Activated CD4-positive, alpha-beta T cell treated with anti-CD3 and anti-CD28 coated beads, Interleukin-2, amount 10 ng/mL, durations not matched to agents 7 days and 5 days (primary cell): ENCODE measurements at regions not wholly inside any gene's neighbourhood (a gene's known extent, or its start where the extent isn't known, plus 50 kb on each side); places are given as distances from the start of the nearest gene placed in this dataset.
"Not testable (repeated sequence)": the region's sequence is repeated elsewhere in the genome, so short reads cannot be mapped to it uniquely, and the experiment has no call there.

Experiments used
- CTCF ChIA-PET: fragments of 350-600 bp; sonication (Branson Sonifier 250); formaldehyde crosslinking; loops from one replicate; lab custom pipeline; 2021; ENCODE audit warnings: antibody characterized with exemption; lab: Charles Lee
- POLR2A ChIA-PET: fragments of 350-600 bp; sonication (Branson Sonifier 250); formaldehyde crosslinking; loops from one replicate; lab custom pipeline; 2021; ENCODE audit warnings: antibody characterized with exemption; lab: Charles Lee
- DNase-seq: peaks from one replicate; pipeline ENCODE4 v3.0.0-alpha.2; 2020
- H3K27ac Mint-ChIP-seq: one replicate; pipeline ENCODE4 v1.8.0; 2021; ENCODE audit warnings: mild to moderate bottlenecking, moderate library complexity, mixed read lengths
- H3K27me3 Mint-ChIP-seq: one replicate; pipeline ENCODE4 v1.8.0; 2021; ENCODE audit warnings: mixed read lengths
- H3K36me3 Mint-ChIP-seq: one replicate; pipeline ENCODE4 v1.8.0; 2021; ENCODE audit warnings: low read depth, mixed read lengths
- H3K4me1 Mint-ChIP-seq: one replicate; pipeline ENCODE4 v1.8.0; 2021; ENCODE audit warnings: mixed read lengths
- H3K4me3 Mint-ChIP-seq: one replicate; pipeline ENCODE4 v1.8.0; 2021; ENCODE audit warnings: mild to moderate bottlenecking, moderate library complexity, mixed read lengths
- H3K9me3 Mint-ChIP-seq: one replicate; pipeline ENCODE4 v1.8.0; 2021; ENCODE audit warnings: mixed read lengths

GRCh38 chr2:83850071-83850725 is 608.9 kb downstream of the SUCLG1 start:
- Mint-ChIP-seq H3K27ac (no peak overlapping the region), H3K36me3 (no peaks in the 10 kb centered on the region), H3K4me1 (no peaks in the 10 kb centered on the region), H3K4me3 (no peak overlapping the region), H3K9me3 (no peaks in the 10 kb centered on the region), H3K27me3 (no peaks in the 10 kb centered on the region)
- POLR2A ChIA-PET, result no interaction called here
- no peak for DNase-seq
- CTCF ChIA-PET, result no interaction called here

GRCh38 chr2:83844490-83844889 is 614.6 kb downstream of the SUCLG1 start:
- Mint-ChIP-seq H3K36me3 (no peaks in the 10 kb centered on the region), H3K9me3 (no peaks in the 10 kb centered on the region), H3K4me3 (no peak overlapping the region), H3K4me1 (no peaks in the 10 kb centered on the region), H3K27ac (no peak overlapping the region), H3K27me3 (no peaks in the 10 kb centered on the region)
- no peak for DNase-seq
- POLR2A ChIA-PET, result no interaction called here
- CTCF ChIA-PET, result no interaction called here

- no peak for DNase-seq
- H3K36me3 Mint-ChIP-seq, result no peaks in the 10 kb centered on the region
- H3K4me1 Mint-ChIP-seq, result no peaks in the 10 kb centered on the region
- CTCF ChIA-PET, result no interaction called here
- no peaks in the 10 kb centered on the region for H3K9me3 Mint-ChIP-seq
- H3K27ac Mint-ChIP-seq, result no peak overlapping the region
- H3K27me3 Mint-ChIP-seq, result no peaks in the 10 kb centered on the region
- POLR2A ChIA-PET, result no interaction called here
- H3K4me3 Mint-ChIP-seq, result no peak overlapping the region
Measured at GRCh38 chr2:83842421-83842820, 616.7 kb downstream of the SUCLG1 start.

GRCh38 chr2:83837823-83838222 is 621.3 kb downstream of the SUCLG1 start:
- Mint-ChIP-seq H3K4me3 (no peak overlapping the region), H3K36me3 (no peaks in the 10 kb centered on the region), H3K9me3 (no peaks in the 10 kb centered on the region), H3K4me1 (no peaks in the 10 kb centered on the region), H3K27me3 (no peaks in the 10 kb centered on the region), H3K27ac (no peak overlapping the region)
- CTCF ChIA-PET, result no interaction called here
- POLR2A ChIA-PET, result no interaction called here
- DNase-seq, result no peak

- no peaks in the 10 kb centered on the region for H3K27me3 Mint-ChIP-seq
- H3K27ac Mint-ChIP-seq, result no peak overlapping the region
- no peaks in the 10 kb centered on the region for H3K9me3 Mint-ChIP-seq
- no peaks in the 10 kb centered on the region for H3K4me1 Mint-ChIP-seq
- no peaks in the 10 kb centered on the region for H3K36me3 Mint-ChIP-seq
- CTCF ChIA-PET, result no interaction called here
- no peak overlapping the region for H3K4me3 Mint-ChIP-seq
- DNase-seq, result no peak
- POLR2A ChIA-PET, result no interaction called here
Measured at GRCh38 chr2:83827618-83828017, 631.5 kb downstream of the SUCLG1 start.

GRCh38 chr2:83826577-83826976 is 632.5 kb downstream of the SUCLG1 start:
- Mint-ChIP-seq H3K4me1 (no peaks in the 10 kb centered on the region), H3K27ac (no peak overlapping the region), H3K27me3 (no peaks in the 10 kb centered on the region), H3K4me3 (no peak overlapping the region), H3K36me3 (no peaks in the 10 kb centered on the region), H3K9me3 (no peaks in the 10 kb centered on the region)
- ChIA-PET POLR2A (no interaction called here), CTCF (interaction anchor here (0.8 kb wide), 1 partner anchor 11 kb away, joined by 3 read pairs; no protein-coding TSS in a partner anchor)
- no peak for DNase-seq

- CTCF ChIA-PET, result no interaction called here
- no peak overlapping the region for H3K27ac Mint-ChIP-seq
- DNase-seq, result no peak
- H3K9me3 Mint-ChIP-seq, result no peaks in the 10 kb centered on the region
- H3K36me3 Mint-ChIP-seq, result no peaks in the 10 kb centered on the region
- POLR2A ChIA-PET, result no interaction called here
- H3K4me1 Mint-ChIP-seq, result no peaks in the 10 kb centered on the region
- H3K27me3 Mint-ChIP-seq, result no peaks in the 10 kb centered on the region
- no peak overlapping the region for H3K4me3 Mint-ChIP-seq
Measured at GRCh38 chr2:83823229-83823628, 635.9 kb downstream of the SUCLG1 start.

- Mint-ChIP-seq H3K4me3 (no peak overlapping the region), H3K9me3 (no peaks in the 10 kb centered on the region), H3K4me1 (no peaks in the 10 kb centered on the region), H3K27me3 (no peaks in the 10 kb centered on the region), H3K27ac (no peak overlapping the region), H3K36me3 (no peaks in the 10 kb centered on the region)
- POLR2A ChIA-PET, result no interaction called here
- CTCF ChIA-PET, result no interaction called here
- no peak for DNase-seq
Measured at GRCh38 chr2:83817511-83817910, 641.6 kb downstream of the SUCLG1 start.

GRCh38 chr2:83808878-83809277 is 650.2 kb downstream of the SUCLG1 start:
- Mint-ChIP-seq H3K4me3 (no peak overlapping the region), H3K36me3 (no peaks in the 10 kb centered on the region), H3K27ac (no peak overlapping the region), H3K9me3 (no peaks in the 10 kb centered on the region), H3K27me3 (no peaks in the 10 kb centered on the region), H3K4me1 (no peaks in the 10 kb centered on the region)
- POLR2A ChIA-PET, result no interaction called here
- no peak for DNase-seq
- CTCF ChIA-PET, result interaction anchor here (0.6 kb wide), 1 partner anchor 45 kb away, joined by 5 read pairs; no protein-coding TSS in a partner anchor

GRCh38 chr2:83802604-83803003 is 656.5 kb downstream of the SUCLG1 start:
- Mint-ChIP-seq H3K36me3 (no peaks in the 10 kb centered on the region), H3K27ac (no peak overlapping the region), H3K4me3 (no peak overlapping the region), H3K27me3 (no peaks in the 10 kb centered on the region), H3K4me1 (no peaks in the 10 kb centered on the region), H3K9me3 (no peaks in the 10 kb centered on the region)
- POLR2A ChIA-PET, result no interaction called here
- CTCF ChIA-PET, result no interaction called here
- no peak for DNase-seq

GRCh38 chr2:83795777-83796176 is 663.3 kb downstream of the SUCLG1 start:
- H3K27ac Mint-ChIP-seq, result no peak overlapping the region
- no peak overlapping the region for H3K4me3 Mint-ChIP-seq
- no peaks in the 10 kb centered on the region for H3K27me3 Mint-ChIP-seq
- POLR2A ChIA-PET, result no interaction called here
- H3K36me3 Mint-ChIP-seq, result no peaks in the 10 kb centered on the region
- no peaks in the 10 kb centered on the region for H3K4me1 Mint-ChIP-seq
- no peak for DNase-seq
- H3K9me3 Mint-ChIP-seq, result no peaks in the 10 kb centered on the region
- CTCF ChIA-PET, result no interaction called here

- CTCF ChIA-PET, POLR2A ChIA-PET, H3K36me3 Mint-ChIP-seq, H3K9me3 Mint-ChIP-seq, H3K4me1 Mint-ChIP-seq, H3K4me3 Mint-ChIP-seq, DNase-seq, H3K27ac Mint-ChIP-seq, H3K27me3 Mint-ChIP-seq: not testable (repeated sequence)
Measured at GRCh38 chr2:83790467-83790866, 668.6 kb downstream of the SUCLG1 start.

GRCh38 chr2:83789674-83790073 is 669.4 kb downstream of the SUCLG1 start:
- H3K27ac Mint-ChIP-seq, CTCF ChIA-PET, H3K36me3 Mint-ChIP-seq, H3K9me3 Mint-ChIP-seq, POLR2A ChIA-PET, DNase-seq, H3K27me3 Mint-ChIP-seq, H3K4me1 Mint-ChIP-seq, H3K4me3 Mint-ChIP-seq: not testable (repeated sequence)

GRCh38 chr2:83788938-83789566 is 670.0 kb downstream of the SUCLG1 start:
- POLR2A ChIA-PET, result not testable (repeated sequence)

More at GRCh38 chr2:83788938-83789566, 670.0 kb downstream of the SUCLG1 start:
- DNase-seq, H3K27ac Mint-ChIP-seq, H3K36me3 Mint-ChIP-seq, CTCF ChIA-PET, H3K27me3 Mint-ChIP-seq, H3K4me3 Mint-ChIP-seq, H3K9me3 Mint-ChIP-seq, H3K4me1 Mint-ChIP-seq: not testable (repeated sequence)
